ENCODE measurements at regions not wholly inside any gene's neighbourhood (a gene's known extent, or its start where the extent isn't known, plus 50 kb on each side); places are given as distances from the start of the nearest gene placed in this dataset.

- TF ChIP-seq CTCF (conservative IDR thresholded peaks at IDR 0.05) (no peak), ZFX (IDR thresholded peaks at IDR 0.05) (no peak)
Measured at GRCh38 chr3:191686626-191687025, 225.7 kb downstream of the PYDC2 start.
